ENCODE measurements at regions not wholly inside any gene's neighbourhood (a gene's known extent, or its start where the extent isn't known, plus 50 kb on each side); places are given as distances from the start of the nearest gene placed in this dataset.

DNA sequence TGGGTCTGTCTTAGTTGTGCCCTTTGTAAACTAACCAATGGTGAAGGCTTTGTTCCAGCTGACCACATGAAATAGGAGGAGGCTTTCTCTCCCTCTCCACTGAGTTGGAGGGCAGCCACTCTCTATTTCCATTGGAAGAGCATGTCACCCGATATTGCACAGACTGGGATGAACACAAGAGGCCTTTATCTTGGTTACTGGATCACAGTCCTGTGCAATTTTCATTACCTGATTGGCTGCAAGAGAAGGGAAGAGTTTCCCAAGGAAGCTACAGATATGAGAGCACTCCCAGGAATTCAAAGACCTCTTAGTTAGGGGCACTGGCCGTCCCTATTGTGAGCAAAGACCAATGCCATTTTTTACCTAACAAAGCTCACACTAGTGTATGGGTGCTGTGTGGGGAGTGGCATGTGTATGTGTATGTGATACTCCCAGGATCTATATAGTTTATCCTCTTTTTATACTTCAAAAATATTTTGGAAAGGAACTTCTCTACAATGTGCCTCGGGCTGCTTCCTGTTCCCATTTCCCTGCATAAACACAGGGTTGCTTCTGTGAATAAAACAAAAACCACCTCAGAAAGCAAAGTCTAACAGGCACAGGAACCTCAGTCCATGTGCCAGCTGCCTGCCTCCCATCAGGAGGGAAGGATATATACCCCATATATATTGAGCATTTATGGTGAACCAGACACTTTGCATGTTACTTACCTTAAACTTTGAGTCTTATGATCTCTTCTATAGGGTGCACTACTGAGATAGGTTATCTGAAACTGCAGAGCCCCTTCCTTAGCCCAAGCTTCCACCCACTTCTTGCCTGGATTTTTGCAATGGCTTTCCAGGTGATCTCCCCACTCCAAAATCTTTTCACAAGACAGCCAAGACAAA is 126.5 kb downstream of the RASSF10 start (continued):
- TF ChIP-seq, protein P1, sequence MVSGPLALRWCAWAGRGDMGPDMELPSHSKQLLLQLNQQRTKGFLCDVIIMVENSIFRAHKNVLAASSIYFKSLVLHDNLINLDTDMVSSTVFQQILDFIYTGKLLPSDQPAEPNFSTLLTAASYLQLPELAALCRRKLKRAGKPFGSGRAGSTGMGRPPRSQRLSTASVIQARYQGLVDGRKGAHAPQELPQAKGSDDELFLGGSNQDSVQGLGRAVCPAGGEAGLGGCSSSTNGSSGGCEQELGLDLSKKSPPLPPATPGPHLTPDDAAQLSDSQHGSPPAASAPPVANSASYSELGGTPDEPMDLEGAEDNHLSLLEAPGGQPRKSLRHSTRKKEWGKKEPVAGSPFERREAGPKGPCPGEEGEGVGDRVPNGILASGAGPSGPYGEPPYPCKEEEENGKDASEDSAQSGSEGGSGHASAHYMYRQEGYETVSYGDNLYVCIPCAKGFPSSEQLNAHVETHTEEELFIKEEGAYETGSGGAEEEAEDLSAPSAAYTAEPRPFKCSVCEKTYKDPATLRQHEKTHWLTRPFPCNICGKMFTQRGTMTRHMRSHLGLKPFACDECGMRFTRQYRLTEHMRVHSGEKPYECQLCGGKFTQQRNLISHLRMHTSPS (CRISPR knock-in tag; IDR thresholded peaks at IDR 0.05; ENCODE audit: low read depth), result no peak
- no peak for TF ChIP-seq REXO4 (CRISPR knock-in tag; IDR thresholded peaks at IDR 0.05; ENCODE audit: borderline replicate concordance)
- TF ChIP-seq ZNF263 (CRISPR knock-in tag; IDR thresholded peaks at IDR 0.05), result peak; percentile 58; the same call in 1 of the 2 replicates
- TF ChIP-seq, protein P2, sequence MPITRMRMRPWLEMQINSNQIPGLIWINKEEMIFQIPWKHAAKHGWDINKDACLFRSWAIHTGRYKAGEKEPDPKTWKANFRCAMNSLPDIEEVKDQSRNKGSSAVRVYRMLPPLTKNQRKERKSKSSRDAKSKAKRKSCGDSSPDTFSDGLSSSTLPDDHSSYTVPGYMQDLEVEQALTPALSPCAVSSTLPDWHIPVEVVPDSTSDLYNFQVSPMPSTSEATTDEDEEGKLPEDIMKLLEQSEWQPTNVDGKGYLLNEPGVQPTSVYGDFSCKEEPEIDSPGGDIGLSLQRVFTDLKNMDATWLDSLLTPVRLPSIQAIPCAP (CRISPR knock-in tag; IDR thresholded peaks at IDR 0.05; ENCODE audit: low read depth), result no peak
- TF ChIP-seq YEATS4 (CRISPR knock-in tag; IDR thresholded peaks at IDR 0.05; ENCODE audit: borderline replicate concordance), result no peak
- TF ChIP-seq, protein P3, sequence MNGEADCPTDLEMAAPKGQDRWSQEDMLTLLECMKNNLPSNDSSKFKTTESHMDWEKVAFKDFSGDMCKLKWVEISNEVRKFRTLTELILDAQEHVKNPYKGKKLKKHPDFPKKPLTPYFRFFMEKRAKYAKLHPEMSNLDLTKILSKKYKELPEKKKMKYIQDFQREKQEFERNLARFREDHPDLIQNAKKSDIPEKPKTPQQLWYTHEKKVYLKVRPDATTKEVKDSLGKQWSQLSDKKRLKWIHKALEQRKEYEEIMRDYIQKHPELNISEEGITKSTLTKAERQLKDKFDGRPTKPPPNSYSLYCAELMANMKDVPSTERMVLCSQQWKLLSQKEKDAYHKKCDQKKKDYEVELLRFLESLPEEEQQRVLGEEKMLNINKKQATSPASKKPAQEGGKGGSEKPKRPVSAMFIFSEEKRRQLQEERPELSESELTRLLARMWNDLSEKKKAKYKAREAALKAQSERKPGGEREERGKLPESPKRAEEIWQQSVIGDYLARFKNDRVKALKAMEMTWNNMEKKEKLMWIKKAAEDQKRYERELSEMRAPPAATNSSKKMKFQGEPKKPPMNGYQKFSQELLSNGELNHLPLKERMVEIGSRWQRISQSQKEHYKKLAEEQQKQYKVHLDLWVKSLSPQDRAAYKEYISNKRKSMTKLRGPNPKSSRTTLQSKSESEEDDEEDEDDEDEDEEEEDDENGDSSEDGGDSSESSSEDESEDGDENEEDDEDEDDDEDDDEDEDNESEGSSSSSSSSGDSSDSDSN (CRISPR knock-in tag; IDR thresholded peaks at IDR 0.05), result no peak
- TF ChIP-seq SALL1 (CRISPR knock-in tag; IDR thresholded peaks at IDR 0.05), result no peak
- TF ChIP-seq, protein P4, sequence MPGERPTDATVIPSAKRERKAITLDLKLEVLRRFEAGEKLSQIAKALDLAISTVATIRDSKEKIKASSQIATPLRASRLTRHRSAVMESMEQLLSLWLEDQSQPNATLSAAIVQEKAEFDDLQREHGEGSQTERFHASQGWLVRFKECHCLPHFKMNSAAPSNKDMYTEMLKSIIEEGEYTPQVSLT (CRISPR knock-in tag; IDR thresholded peaks at IDR 0.05; ENCODE audit: borderline replicate concordance, low read depth), result no peak
- TF ChIP-seq MXI1 (IDR thresholded peaks at IDR 0.05; ENCODE audit: borderline replicate concordance, low read depth, low read length), result no peak
- TF ChIP-seq HMGA1 (CRISPR knock-in tag; conservative IDR thresholded peaks at IDR 0.05), result no peak
- no peak for TF ChIP-seq TEAD2 (CRISPR knock-in tag; IDR thresholded peaks at IDR 0.05)
- no peak for TF ChIP-seq ZNF510 (CRISPR knock-in tag; IDR thresholded peaks at IDR 0.05; ENCODE audit: low read depth)
- TF ChIP-seq, protein P5, sequence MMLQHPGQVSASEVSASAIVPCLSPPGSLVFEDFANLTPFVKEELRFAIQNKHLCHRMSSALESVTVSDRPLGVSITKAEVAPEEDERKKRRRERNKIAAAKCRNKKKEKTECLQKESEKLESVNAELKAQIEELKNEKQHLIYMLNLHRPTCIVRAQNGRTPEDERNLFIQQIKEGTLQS (CRISPR knock-in tag; IDR thresholded peaks at IDR 0.05), result no peak
- TF ChIP-seq ZNF777 (CRISPR knock-in tag; IDR thresholded peaks at IDR 0.05), result no peak
- peak; percentile 71 for TF ChIP-seq CEBPG (CRISPR knock-in tag; IDR thresholded peaks at IDR 0.05)
- TF ChIP-seq, protein P6, sequence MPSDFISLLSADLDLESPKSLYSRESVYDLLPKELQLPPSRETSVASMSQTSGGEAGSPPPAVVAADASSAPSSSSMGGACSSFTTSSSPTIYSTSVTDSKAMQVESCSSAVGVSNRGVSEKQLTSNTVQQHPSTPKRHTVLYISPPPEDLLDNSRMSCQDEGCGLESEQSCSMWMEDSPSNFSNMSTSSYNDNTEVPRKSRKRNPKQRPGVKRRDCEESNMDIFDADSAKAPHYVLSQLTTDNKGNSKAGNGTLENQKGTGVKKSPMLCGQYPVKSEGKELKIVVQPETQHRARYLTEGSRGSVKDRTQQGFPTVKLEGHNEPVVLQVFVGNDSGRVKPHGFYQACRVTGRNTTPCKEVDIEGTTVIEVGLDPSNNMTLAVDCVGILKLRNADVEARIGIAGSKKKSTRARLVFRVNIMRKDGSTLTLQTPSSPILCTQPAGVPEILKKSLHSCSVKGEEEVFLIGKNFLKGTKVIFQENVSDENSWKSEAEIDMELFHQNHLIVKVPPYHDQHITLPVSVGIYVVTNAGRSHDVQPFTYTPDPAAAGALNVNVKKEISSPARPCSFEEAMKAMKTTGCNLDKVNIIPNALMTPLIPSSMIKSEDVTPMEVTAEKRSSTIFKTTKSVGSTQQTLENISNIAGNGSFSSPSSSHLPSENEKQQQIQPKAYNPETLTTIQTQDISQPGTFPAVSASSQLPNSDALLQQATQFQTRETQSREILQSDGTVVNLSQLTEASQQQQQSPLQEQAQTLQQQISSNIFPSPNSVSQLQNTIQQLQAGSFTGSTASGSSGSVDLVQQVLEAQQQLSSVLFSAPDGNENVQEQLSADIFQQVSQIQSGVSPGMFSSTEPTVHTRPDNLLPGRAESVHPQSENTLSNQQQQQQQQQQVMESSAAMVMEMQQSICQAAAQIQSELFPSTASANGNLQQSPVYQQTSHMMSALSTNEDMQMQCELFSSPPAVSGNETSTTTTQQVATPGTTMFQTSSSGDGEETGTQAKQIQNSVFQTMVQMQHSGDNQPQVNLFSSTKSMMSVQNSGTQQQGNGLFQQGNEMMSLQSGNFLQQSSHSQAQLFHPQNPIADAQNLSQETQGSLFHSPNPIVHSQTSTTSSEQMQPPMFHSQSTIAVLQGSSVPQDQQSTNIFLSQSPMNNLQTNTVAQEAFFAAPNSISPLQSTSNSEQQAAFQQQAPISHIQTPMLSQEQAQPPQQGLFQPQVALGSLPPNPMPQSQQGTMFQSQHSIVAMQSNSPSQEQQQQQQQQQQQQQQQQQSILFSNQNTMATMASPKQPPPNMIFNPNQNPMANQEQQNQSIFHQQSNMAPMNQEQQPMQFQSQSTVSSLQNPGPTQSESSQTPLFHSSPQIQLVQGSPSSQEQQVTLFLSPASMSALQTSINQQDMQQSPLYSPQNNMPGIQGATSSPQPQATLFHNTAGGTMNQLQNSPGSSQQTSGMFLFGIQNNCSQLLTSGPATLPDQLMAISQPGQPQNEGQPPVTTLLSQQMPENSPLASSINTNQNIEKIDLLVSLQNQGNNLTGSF (CRISPR knock-in tag; IDR thresholded peaks at IDR 0.05), result no peak
- TF ChIP-seq RELA (CRISPR knock-in tag; IDR thresholded peaks at IDR 0.05), result no peak
- TF ChIP-seq DR1 (CRISPR knock-in tag; IDR thresholded peaks at IDR 0.05), result peak; percentile 48; the same call in 1 of the 2 replicates

Measured in HepG2 (cell line).